ENCODE measurements at regions not wholly inside any gene's neighbourhood (a gene's known extent, or its start where the extent isn't known, plus 50 kb on each side); places are given as distances from the start of the nearest gene placed in this dataset.

DNA sequence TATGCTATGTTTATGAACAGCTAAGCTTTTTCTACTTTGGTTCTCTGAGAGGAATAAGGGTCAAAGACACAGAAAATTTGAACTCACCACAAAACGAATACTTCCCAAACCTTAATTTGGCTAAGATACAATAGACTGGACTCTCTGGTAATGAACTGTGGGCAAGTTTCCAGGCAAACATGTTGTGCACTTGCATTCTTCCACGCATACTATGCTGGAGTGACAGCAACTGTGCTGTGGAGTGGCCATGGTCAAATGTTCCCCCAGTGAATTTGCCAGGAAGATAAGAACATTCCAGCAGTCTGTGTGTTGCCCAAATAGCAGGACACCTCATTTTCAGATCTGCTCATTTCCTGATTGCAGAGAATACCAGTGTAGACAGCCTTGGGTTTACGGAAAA is 275.3 kb upstream of the IL12B start:
- Histone ChIP-seq H3K9ac (ENCODE audit: low read depth in 1 of 2, low read length in 2 of 2) (no peak overlapping the region), H3K9me3 (ENCODE audit: control insufficient read depth in 4 of 4, low read length in 3 of 4) (peaks cover 0 to 2% (median 1%) of the 10 kb centered on the region in 4 donors), H3K4me3 (ENCODE audit: low read depth in 1 of 3, low read length in 3 of 3) (no peak overlapping the region), H3K27me3 (ENCODE audit: control insufficient read depth in 4 of 4, insufficient read depth in 4 of 4, low read length in 3 of 4) (peaks cover 0 to 2% (median 0%) of the 10 kb centered on the region in 4 donors), H3K4me1 (ENCODE audit: control insufficient read depth in 4 of 4, insufficient read depth in 4 of 4, low read length in 3 of 4) (no peaks in the 10 kb centered on the region), H3K36me3 (ENCODE audit: control insufficient read depth in 4 of 4, insufficient read depth in 3 of 4, low read depth in 1 of 4, low read length in 3 of 4) (no peaks in the 10 kb centered on the region), H3K27ac (ENCODE audit: low read depth in 1 of 2, low read length in 2 of 2) (no peak overlapping the region)
- DNase-seq (ENCODE audit: low spot score), result no peak
- 45% methylated on average over 3 of the region's 3 CpGs for WGBS
- TF ChIP-seq RXRA (IDR thresholded peaks at IDR 0.05) (peak; percentile 16 to 46), NR2F2 (IDR thresholded peaks at IDR 0.05) (peak; percentile 55)
- TF ChIP-seq, protein P1, sequence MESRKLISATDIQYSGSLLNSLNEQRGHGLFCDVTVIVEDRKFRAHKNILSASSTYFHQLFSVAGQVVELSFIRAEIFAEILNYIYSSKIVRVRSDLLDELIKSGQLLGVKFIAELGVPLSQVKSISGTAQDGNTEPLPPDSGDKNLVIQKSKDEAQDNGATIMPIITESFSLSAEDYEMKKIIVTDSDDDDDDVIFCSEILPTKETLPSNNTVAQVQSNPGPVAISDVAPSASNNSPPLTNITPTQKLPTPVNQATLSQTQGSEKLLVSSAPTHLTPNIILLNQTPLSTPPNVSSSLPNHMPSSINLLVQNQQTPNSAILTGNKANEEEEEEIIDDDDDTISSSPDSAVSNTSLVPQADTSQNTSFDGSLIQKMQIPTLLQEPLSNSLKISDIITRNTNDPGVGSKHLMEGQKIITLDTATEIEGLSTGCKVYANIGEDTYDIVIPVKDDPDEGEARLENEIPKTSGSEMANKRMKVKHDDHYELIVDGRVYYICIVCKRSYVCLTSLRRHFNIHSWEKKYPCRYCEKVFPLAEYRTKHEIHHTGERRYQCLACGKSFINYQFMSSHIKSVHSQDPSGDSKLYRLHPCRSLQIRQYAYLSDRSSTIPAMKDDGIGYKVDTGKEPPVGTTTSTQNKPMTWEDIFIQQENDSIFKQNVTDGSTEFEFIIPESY (IDR thresholded peaks at IDR 0.05), result no peak

DNA sequence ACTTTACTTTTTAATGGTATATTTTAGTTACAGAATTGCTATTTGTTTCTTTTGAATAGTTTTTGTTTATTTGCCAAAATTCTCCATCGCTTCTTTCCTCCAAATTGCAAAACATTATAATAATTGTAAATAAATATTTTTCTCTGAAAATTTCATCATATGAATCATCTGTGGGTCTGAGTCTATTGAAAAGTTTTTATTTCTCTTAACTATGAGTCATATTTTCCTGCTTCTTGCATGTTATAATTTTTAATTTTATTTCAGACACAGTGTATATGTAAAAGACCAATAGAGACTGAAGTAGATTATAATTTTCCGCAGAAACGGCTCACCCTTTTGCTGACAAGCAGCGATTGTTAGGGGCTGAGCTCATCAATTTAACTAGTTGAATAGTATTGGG is 279.1 kb upstream of the IL12B start:
- H3K4me3 ChIP-seq (ENCODE audit: low read depth in 1 of 3, low read length in 3 of 3), result no peak overlapping the region
- no peak overlapping the region for H3K27ac ChIP-seq (ENCODE audit: low read depth in 1 of 2, low read length in 2 of 2)
- H3K4me1 ChIP-seq (ENCODE audit: control insufficient read depth in 4 of 4, insufficient read depth in 4 of 4, low read length in 3 of 4), result no peaks in the 10 kb centered on the region
- H3K9ac ChIP-seq (ENCODE audit: low read depth in 1 of 2, low read length in 2 of 2), result no peak overlapping the region
- DNase-seq (ENCODE audit: low spot score), result no peak
- WGBS, result 86% methylated on average over 4 of the region's 4 CpGs
- peaks cover 0 to 3% (median 0%) of the 10 kb centered on the region in 4 donors for H3K27me3 ChIP-seq (ENCODE audit: control insufficient read depth in 4 of 4, insufficient read depth in 4 of 4, low read length in 3 of 4)
- TF ChIP-seq HNF4A (conservative IDR thresholded peaks at IDR 0.05) (no peak), FOXA2 (IDR thresholded peaks at IDR 0.05) (no peak), RXRA (IDR thresholded peaks at IDR 0.05) (no peak), FOXA1 (IDR thresholded peaks at IDR 0.05) (no peak), EGR1 (IDR thresholded peaks at IDR 0.05; ENCODE audit: low read depth in 2 of 2) (no peak), RAD21 (IDR thresholded peaks at IDR 0.05) (no peak), SP1 (IDR thresholded peaks at IDR 0.05) (no peak), TAF1 (conservative IDR thresholded peaks at IDR 0.05) (no peak), NR2F2 (IDR thresholded peaks at IDR 0.05) (no peak), HNF4G (IDR thresholded peaks at IDR 0.05) (no peak), GABPA (IDR thresholded peaks at IDR 0.05 in 1 of 2, conservative IDR thresholded peaks at IDR 0.05 in 1 of 2) (no peak), JUND (IDR thresholded peaks at IDR 0.05) (no peak), YY1 (IDR thresholded peaks at IDR 0.05) (no peak)
- TF ChIP-seq, protein P2, sequence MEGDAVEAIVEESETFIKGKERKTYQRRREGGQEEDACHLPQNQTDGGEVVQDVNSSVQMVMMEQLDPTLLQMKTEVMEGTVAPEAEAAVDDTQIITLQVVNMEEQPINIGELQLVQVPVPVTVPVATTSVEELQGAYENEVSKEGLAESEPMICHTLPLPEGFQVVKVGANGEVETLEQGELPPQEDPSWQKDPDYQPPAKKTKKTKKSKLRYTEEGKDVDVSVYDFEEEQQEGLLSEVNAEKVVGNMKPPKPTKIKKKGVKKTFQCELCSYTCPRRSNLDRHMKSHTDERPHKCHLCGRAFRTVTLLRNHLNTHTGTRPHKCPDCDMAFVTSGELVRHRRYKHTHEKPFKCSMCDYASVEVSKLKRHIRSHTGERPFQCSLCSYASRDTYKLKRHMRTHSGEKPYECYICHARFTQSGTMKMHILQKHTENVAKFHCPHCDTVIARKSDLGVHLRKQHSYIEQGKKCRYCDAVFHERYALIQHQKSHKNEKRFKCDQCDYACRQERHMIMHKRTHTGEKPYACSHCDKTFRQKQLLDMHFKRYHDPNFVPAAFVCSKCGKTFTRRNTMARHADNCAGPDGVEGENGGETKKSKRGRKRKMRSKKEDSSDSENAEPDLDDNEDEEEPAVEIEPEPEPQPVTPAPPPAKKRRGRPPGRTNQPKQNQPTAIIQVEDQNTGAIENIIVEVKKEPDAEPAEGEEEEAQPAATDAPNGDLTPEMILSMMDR (IDR thresholded peaks at IDR 0.05; ENCODE audit: low read depth, low read length, missing input control), result no peak
- TF ChIP-seq, protein P1 (IDR thresholded peaks at IDR 0.05), result no peak
- TF ChIP-seq, protein P3, sequence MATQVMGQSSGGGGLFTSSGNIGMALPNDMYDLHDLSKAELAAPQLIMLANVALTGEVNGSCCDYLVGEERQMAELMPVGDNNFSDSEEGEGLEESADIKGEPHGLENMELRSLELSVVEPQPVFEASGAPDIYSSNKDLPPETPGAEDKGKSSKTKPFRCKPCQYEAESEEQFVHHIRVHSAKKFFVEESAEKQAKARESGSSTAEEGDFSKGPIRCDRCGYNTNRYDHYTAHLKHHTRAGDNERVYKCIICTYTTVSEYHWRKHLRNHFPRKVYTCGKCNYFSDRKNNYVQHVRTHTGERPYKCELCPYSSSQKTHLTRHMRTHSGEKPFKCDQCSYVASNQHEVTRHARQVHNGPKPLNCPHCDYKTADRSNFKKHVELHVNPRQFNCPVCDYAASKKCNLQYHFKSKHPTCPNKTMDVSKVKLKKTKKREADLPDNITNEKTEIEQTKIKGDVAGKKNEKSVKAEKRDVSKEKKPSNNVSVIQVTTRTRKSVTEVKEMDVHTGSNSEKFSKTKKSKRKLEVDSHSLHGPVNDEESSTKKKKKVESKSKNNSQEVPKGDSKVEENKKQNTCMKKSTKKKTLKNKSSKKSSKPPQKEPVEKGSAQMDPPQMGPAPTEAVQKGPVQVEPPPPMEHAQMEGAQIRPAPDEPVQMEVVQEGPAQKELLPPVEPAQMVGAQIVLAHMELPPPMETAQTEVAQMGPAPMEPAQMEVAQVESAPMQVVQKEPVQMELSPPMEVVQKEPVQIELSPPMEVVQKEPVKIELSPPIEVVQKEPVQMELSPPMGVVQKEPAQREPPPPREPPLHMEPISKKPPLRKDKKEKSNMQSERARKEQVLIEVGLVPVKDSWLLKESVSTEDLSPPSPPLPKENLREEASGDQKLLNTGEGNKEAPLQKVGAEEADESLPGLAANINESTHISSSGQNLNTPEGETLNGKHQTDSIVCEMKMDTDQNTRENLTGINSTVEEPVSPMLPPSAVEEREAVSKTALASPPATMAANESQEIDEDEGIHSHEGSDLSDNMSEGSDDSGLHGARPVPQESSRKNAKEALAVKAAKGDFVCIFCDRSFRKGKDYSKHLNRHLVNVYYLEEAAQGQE (IDR thresholded peaks at IDR 0.05), result no peak
- TF ChIP-seq, protein P4, sequence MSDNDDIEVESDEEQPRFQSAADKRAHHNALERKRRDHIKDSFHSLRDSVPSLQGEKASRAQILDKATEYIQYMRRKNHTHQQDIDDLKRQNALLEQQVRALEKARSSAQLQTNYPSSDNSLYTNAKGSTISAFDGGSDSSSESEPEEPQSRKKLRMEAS (IDR thresholded peaks at IDR 0.05), result no peak
- TF ChIP-seq, protein P5, sequence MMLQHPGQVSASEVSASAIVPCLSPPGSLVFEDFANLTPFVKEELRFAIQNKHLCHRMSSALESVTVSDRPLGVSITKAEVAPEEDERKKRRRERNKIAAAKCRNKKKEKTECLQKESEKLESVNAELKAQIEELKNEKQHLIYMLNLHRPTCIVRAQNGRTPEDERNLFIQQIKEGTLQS (IDR thresholded peaks at IDR 0.05), result no peak
- H3K9me3 ChIP-seq (ENCODE audit: control insufficient read depth in 4 of 4, low read length in 3 of 4), result no peaks in the 10 kb centered on the region
- H3K36me3 ChIP-seq (ENCODE audit: control insufficient read depth in 4 of 4, insufficient read depth in 3 of 4, low read depth in 1 of 4, low read length in 3 of 4), result no peaks in the 10 kb centered on the region
